Embryonic facial prominence (tissue), 1 donor: ENCODE measurements at regions not wholly inside any gene's neighbourhood (a gene's known extent, or its start where the extent isn't known, plus 50 kb on each side); places are given as distances from the start of the nearest gene placed in this dataset.

ENCODE experiments used
- DNase-seq: peaks from one replicate; pipeline ENCODE4 v3.0.0-alpha.2; 2016; ENCODE audit errors: extremely low spot score

- DNase-seq, result no peak
These were observed 111.0 kb downstream of the CHST1 start for GRCh38 chr11:45554230-45554967.

DNA sequence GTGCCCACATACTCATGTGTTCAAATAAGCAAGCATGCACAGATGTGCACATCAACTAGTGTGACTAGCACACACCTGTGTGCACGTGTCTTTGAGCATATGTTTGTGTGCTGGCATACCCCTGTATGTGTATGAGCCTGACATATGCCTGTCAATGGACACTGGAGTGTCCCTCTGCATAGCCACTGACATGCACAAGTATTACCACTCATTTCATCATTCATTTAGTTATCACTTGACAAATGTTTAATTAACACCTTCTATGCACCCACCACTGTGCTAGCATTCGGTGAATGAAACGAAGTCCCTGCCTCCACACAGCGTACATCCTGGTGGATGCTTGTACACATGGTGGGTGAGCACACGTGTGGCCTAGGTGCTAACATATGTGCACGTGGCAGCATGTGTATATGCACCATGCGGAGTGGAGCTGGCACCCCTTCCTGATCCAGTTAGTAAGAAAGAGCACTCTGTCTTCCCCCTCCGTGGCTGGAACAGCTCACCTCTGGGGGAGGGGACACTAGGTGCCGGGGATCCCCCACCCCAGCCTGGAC is 112.0 kb downstream of the CHST1 start:
- no peak for DNase-seq

- no peak for DNase-seq
These were observed 114.2 kb downstream of the CHST1 start for GRCh38 chr11:45551191-45551713.

- DNase-seq, result no peak
These were observed 116.2 kb downstream of the CHST1 start for GRCh38 chr11:45549257-45549656.

GRCh38 chr11:45546366-45546765 is 119.1 kb downstream of the CHST1 start:
- DNase-seq, result no peak

DNA sequence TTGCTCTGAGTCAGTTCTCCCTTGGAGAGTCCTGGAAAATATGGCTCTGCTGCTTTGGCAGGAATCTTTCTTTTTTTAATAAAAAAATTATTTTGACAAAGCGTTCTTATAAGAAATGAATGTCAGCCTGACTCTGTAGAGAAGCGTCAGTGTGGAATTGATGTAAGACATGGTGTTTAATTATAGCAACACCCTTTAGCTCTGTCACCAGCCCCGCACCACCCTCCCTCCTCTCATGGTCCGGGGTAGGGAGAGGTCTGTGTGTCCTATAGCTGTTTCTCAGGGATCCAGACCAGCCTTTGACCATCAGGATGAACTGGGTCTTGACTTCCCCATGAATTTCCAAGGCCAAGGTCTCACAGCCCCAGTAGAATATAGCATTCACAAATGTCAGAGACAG is 120.6 kb downstream of the CHST1 start:
- DNase-seq, result no peak

DNA sequence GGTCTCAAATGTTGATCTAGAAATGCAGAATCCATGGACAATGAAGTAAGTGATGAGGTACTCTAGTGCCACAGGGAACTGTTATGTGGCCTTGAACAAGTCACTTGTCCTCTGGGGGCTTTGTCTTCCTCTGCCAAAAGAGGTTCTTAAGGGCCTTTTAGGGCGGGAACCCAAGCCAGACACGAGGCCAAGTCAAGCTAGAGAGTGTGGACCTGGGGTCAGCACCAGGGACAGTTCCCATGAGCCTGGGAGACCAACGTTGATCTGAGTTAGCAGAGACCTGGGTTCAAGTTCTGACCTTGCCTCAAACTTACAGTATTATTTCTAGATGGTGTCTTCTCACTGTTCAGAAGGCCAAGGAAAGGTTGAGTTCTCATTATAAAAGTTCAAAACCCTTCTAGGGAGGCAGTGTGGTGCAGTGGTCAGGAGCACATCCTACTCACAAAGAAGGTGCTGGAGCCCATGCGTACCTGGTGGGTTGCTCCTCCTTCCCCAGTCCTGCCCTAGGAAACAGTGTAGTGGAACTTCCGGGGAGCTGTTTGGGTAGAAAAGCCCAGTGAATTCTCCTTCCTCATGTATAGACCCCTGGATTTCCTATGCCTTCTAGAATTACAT is 121.5 kb downstream of the CHST1 start:
- DNase-seq, result no peak

GRCh38 chr11:45543081-45543480 is 122.3 kb downstream of the CHST1 start:
- DNase-seq, result no peak

DNA sequence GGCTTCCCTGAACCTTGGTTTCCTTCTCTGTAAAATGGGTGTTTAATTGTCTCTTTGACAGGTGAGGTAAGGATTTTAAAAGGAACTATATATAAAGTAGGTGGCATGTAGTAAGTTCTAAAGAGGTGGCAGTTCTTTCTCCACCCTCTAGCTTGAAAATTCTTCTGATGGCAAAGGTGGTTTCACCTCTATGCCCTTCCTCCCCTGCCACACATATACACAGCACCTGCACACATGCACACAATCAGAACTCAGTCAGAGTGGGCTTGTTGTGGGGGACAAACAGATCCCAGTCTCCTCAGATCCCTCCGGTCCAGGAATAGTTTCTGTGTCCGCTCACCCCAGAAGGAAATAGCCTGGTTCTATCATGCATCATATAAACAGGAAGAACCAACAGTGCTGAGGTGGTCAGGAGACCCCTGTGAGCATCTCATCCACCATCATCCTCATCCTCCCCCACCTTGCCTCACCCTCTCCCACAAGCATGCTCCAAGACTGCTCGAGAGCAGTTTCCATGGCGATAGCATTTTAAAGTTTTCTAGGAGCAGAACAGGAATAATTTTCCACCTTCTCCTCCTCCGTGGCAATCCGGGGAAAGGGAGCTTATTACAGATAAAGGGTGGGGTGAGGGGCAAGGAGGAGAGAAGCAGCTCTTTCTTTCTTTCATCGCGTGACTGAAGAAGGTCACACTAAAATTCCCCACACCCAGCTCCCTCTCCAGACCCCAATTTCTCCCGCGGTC is 123.6 kb downstream of the CHST1 start:
- DNase-seq, result no peak

DNA sequence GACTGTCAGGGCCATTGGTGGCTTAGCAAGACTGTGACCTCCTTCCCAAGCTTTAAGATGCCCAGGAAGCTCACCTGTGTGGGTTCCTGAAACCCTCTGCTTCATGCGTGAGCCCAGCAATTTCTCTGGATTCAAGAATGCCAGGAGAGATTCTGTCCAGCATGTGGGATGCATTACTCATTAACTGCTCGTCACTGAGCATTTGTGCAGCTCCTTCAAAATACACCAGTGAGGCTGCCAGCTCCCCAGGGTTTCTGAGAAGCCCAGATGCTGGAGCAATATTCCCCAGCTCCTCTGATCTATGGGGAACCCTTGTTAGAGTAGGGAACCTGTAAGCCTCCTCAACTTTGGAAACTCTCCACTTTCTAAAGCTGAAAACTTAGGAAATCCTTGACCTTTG is 126.5 kb downstream of the CHST1 start:
- no peak for DNase-seq

GRCh38 chr11:45538363-45538762 is 127.1 kb downstream of the CHST1 start:
- DNase-seq, result no peak

DNA sequence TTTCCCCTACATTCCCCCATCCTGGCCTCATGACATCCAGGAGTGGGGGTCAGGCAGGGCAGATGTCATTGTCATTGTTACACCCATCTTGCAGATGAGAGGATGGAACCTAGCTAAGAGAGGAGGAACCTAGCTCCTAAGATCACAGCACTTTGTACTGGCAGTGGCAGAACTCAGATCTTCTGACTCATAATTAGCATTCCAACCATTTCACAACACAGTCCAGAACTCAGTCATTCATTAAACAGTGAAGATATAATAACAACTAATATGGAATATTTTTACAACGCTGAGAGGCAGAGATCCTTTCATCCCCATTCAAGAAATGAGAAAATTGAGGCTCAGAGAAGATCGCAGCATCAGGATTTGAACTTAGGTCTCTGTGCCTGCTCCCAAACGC is 127.8 kb downstream of the CHST1 start:
- no peak for DNase-seq

DNA sequence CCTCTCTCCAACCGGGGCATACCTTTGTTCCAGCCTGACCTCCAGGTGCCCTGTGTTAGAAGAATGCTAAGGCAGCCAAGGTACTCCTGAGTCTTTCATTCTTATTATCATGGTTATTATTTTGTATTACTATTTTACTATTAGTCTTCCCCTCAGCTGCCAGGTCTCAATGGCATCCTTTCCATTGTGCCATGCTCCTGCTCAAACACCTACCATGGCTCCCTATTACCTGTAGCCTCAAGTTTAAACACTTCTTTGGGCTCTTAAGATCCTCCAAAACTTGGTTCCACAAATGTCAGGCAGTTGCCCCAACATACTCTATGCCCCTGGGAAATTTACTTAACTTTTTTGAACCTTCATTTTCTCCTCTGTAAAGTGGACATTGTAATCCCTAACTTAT is 130.4 kb downstream of the CHST1 start:
- DNase-seq, result no peak

DNA sequence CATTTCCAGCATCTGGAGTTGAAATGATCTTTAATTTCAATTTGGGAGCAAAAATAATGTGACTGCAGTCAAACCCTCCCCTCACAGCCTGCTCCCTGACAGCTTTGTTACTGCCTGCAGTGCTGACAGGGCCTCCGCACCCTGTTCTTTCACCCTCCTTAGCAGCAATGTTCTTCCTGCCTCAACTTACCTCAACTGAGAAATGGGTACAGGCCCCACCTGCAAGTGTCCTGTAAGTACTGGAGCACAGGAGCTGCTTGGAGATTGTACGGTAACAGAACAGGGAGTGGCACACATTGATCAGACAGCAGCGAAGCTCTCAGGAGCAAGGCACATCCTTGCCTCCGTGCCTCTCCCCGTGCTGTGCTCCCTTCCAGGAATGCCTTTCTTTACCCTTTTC is 131.3 kb downstream of the CHST1 start:
- DNase-seq, result no peak

- no peak for DNase-seq
These were observed 132.9 kb downstream of the CHST1 start for GRCh38 chr11:45532546-45532945.

DNA sequence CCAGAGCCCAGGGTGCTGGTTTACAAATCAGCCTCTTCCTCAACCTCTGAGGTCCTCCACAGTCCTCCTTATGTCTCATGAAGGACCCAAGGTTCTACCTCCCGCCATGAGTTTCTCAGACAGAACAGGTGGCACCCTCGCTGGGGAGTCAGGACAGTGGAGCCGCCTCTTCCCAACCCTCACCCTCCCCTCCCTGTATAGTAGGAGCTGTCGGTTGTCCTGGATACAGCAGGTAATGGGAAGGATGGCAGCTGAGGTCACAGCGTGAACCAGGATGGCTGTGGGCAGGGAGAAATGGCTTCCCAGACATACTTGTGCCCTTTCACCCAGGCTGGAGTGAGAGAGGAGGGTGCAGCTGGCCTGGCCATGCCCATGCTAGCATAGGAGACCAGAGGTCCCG is 134.6 kb downstream of the CHST1 start:
- no peak for DNase-seq

- DNase-seq, result no peak
These were observed 135.3 kb downstream of the CHST1 start for GRCh38 chr11:45530111-45530510.

- DNase-seq, result no peak
These were observed 137.0 kb downstream of the CHST1 start for GRCh38 chr11:45528435-45528834.

- DNase-seq, result no peak
These were observed 137.5 kb downstream of the CHST1 start for GRCh38 chr11:45527898-45528297.

DNA sequence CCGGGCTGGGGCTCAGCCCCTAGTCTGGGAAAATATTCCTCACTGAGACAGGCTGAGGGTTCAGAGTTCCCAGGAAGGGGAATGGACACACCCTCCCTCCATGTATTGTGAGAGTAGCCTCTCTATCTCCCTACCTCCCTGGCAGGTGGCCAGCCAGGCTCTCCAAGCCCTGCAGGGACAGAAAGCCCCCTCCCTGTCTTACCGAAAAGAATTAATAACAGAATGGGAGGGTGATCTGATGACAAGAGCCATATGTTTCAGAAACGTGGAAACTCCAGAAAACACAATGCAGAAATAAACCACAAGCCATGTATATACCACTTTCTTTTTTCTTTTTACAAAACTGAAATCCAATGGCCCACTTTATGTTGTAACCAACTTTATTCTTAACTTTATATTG is 140.0 kb downstream of the CHST1 start:
- no peak for DNase-seq

- no peak for DNase-seq
These were observed 141.7 kb downstream of the CHST1 start for GRCh38 chr11:45523760-45524159.

DNA sequence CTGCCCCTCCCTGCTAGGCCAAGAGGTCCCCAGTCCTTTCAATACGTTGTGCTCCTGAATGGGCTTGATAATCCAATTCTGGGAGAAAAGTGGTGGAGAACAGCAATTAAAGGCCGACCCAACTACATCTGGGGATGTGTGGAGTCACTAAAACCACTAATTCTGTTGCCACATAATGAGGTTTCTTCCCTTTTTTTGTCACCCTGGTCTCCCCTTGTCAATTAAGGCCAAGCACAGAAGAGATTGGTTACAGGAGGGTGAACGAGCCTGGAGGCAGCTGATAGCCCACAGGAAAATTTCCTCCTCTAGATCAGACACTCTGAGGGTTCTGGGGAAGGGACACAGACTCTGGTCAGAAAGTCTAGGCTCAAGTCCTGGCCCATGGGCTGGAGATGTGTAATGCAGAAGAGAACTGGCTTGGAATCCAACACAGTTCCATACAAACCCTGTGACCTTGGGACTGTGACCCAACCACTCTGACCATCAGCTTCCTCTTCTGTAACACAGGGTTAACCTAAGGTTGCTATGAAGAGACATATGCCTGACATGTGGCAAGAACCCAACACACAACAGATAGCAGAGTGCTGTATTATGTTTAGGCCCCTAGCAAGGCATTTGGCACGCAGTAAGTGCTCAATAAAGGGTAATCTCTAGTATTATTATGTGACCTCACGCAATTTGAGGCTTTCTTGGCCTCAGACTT is 146.4 kb downstream of the CHST1 start:
- no peak for DNase-seq
